Osteoblast (primary cell): ENCODE measurements at regions not wholly inside any gene's neighbourhood (a gene's known extent, or its start where the extent isn't known, plus 50 kb on each side); places are given as distances from the start of the nearest gene placed in this dataset.

Experiments
- DNase-seq: peaks from one replicate; pipeline ENCODE4 v3.0.0; 2011; ENCODE audit warnings: low spot score, mixed read lengths; ENCODE audit not compliant: insufficient read length; ENCODE audit errors: missing footprints
- H2AFZ ChIP-seq: 2 replicates; pipeline ENCODE4 v1.6.0; 2011; ENCODE audit warnings: mild to moderate bottlenecking, low read length
- H3K27ac ChIP-seq: 2 replicates; pipeline ENCODE4 v1.5.1; 2011; ENCODE audit warnings: mild to moderate bottlenecking, low read depth, low read length, moderate library complexity
- H3K27me3 ChIP-seq: 2 replicates; pipeline ENCODE4 v1.6.0; 2012; ENCODE audit warnings: mild to moderate bottlenecking, control low read depth, inconsistent platforms, low read length, moderate library complexity; ENCODE audit not compliant: insufficient read depth
- H3K36me3 ChIP-seq: 2 replicates; pipeline ENCODE4 v1.5.1; 2011; ENCODE audit warnings: mild to moderate bottlenecking, low read length, control low read depth, moderate library complexity; ENCODE audit not compliant: insufficient read depth
- H3K4me1 ChIP-seq: 2 replicates; pipeline ENCODE4 v1.5.1; 2011; ENCODE audit warnings: mild to moderate bottlenecking, low read length, control low read depth, moderate library complexity; ENCODE audit not compliant: insufficient read depth
- H3K4me2 ChIP-seq: 2 replicates; pipeline ENCODE4 v1.6.0; 2011; ENCODE audit warnings: mild to moderate bottlenecking, low read length; ENCODE audit not compliant: insufficient read depth
- H3K4me3 ChIP-seq: fragments of 200-600 bp; sonication (generic); 3 replicates; pipeline ENCODE4 v1.5.1; 2012; ENCODE audit warnings: mild to moderate bottlenecking, low read length, inconsistent platforms; ENCODE audit not compliant: insufficient read depth
- H3K79me2 ChIP-seq: 2 replicates; pipeline ENCODE4 v1.6.0; 2012; ENCODE audit warnings: mild to moderate bottlenecking, low read length, control low read depth, inconsistent platforms; ENCODE audit not compliant: insufficient read depth
- H3K9me3 ChIP-seq: 2 replicates; pipeline ENCODE4 v1.5.1; 2011; ENCODE audit warnings: low read depth, low read length, control low read depth
- H4K20me1 ChIP-seq: 2 replicates; pipeline ENCODE4 v1.6.0; 2012; ENCODE audit warnings: mild to moderate bottlenecking, low read length, control low read depth; ENCODE audit not compliant: insufficient read depth
- CTCF ChIP-seq: IDR thresholded peaks from 2 replicates; pipeline ENCODE4 v1.5.1; 2011; ENCODE audit warnings: mild to moderate bottlenecking, low read depth, low read length, moderate library complexity; ENCODE audit errors: extremely low read depth

GRCh38 chr3:16114930-16115329 lies 59.5 kb upstream of the GALNT15 start:
- TF ChIP-seq CTCF: no peak
- Histone ChIP-seq H3K4me1 (peaks cover 18% of the 10 kb centered on the region), H3K27me3 (no peaks in the 10 kb centered on the region), H4K20me1 (no peaks in the 10 kb centered on the region), H3K9me3 (no peaks in the 10 kb centered on the region), H3K4me2 (no peak overlapping the region), H3K36me3 (no peaks in the 10 kb centered on the region), H3K79me2 (no peaks in the 10 kb centered on the region), H2AFZ (no peak overlapping the region), H3K4me3 (no peak overlapping the region), H3K27ac (peak overlapping the region; percentile 99)
- DNase-seq: no peak

- H3K4me3 ChIP-seq: no peak overlapping the region
- H3K4me2 ChIP-seq: no peak overlapping the region
- H3K36me3 ChIP-seq: no peaks in the 10 kb centered on the region
- H2AFZ ChIP-seq: no peak overlapping the region
- H3K4me1 ChIP-seq: peaks cover 13% of the 10 kb centered on the region
- no peaks in the 10 kb centered on the region for H3K27me3 ChIP-seq
- no peaks in the 10 kb centered on the region for H4K20me1 ChIP-seq
- no peaks in the 10 kb centered on the region for H3K79me2 ChIP-seq
- no peak for TF ChIP-seq CTCF
- no peak overlapping the region for H3K27ac ChIP-seq
- no peaks in the 10 kb centered on the region for H3K9me3 ChIP-seq
- no peak for DNase-seq
These were observed 56.1 kb upstream of the GALNT15 start for GRCh38 chr3:16118396-16118795.

- no peaks in the 10 kb centered on the region for H4K20me1 ChIP-seq
- H3K4me1 ChIP-seq: peaks cover 15% of the 10 kb centered on the region
- no peak overlapping the region for H3K4me3 ChIP-seq
- H3K9me3 ChIP-seq: no peaks in the 10 kb centered on the region
- no peaks in the 10 kb centered on the region for H3K27me3 ChIP-seq
- H3K4me2 ChIP-seq: no peak overlapping the region
- H2AFZ ChIP-seq: no peak overlapping the region
- H3K27ac ChIP-seq: no peak overlapping the region
- no peaks in the 10 kb centered on the region for H3K79me2 ChIP-seq
- no peak for DNase-seq
- no peaks in the 10 kb centered on the region for H3K36me3 ChIP-seq
- TF ChIP-seq CTCF: no peak
These were observed 54.6 kb upstream of the GALNT15 start for GRCh38 chr3:16119887-16120286.

- DNase-seq: no peak
- H3K27me3 ChIP-seq: no peaks in the 10 kb centered on the region
- no peak overlapping the region for H2AFZ ChIP-seq
- H3K4me1 ChIP-seq: peaks cover 23% of the 10 kb centered on the region
- no peak overlapping the region for H3K4me3 ChIP-seq
- TF ChIP-seq CTCF: no peak
- H4K20me1 ChIP-seq: no peaks in the 10 kb centered on the region
- no peaks in the 10 kb centered on the region for H3K36me3 ChIP-seq
- H3K79me2 ChIP-seq: no peaks in the 10 kb centered on the region
- H3K9me3 ChIP-seq: no peaks in the 10 kb centered on the region
- no peak overlapping the region for H3K4me2 ChIP-seq
- H3K27ac ChIP-seq: no peak overlapping the region
These were observed 53.1 kb upstream of the GALNT15 start for GRCh38 chr3:16121391-16121790.
